ENCODE measurements at regions not wholly inside any gene's neighbourhood (a gene's known extent, or its start where the extent isn't known, plus 50 kb on each side); places are given as distances from the start of the nearest gene placed in this dataset.

GRCh38 chr2:129170570-129170969 is 808.9 kb upstream of the RAB6C start:
- TF ChIP-seq POLR2A (IDR thresholded peaks at IDR 0.05), result no peak
- TF ChIP-seq CTCF (IDR thresholded peaks at IDR 0.05), result no peak

Measured in testis (tissue), 2 donors.